Skeletal muscle satellite cell (primary cell): ENCODE measurements at regions not wholly inside any gene's neighbourhood (a gene's known extent, or its start where the extent isn't known, plus 50 kb on each side); places are given as distances from the start of the nearest gene placed in this dataset.

Source experiments
- H3K27me3 ChIP-seq: 2 replicates; pipeline ENCODE4 v1.7.0; 2013; ENCODE audit warnings: low read length; ENCODE audit not compliant: control insufficient read depth, insufficient read depth
- H3K36me3 ChIP-seq: 2 replicates; pipeline ENCODE4 v1.7.0; 2013; ENCODE audit warnings: mild to moderate bottlenecking, control low read depth, low read length; ENCODE audit not compliant: insufficient read depth
- H3K4me1 ChIP-seq: 2 replicates; pipeline ENCODE4 v1.7.0; 2013; ENCODE audit warnings: low read length; ENCODE audit not compliant: control insufficient read depth, insufficient read depth
- H3K4me2 ChIP-seq: 2 replicates; pipeline ENCODE4 v1.7.0; 2013; ENCODE audit warnings: mild to moderate bottlenecking, low read length
- H3K4me3 ChIP-seq: 2 replicates; pipeline ENCODE4 v1.7.0; 2013; ENCODE audit warnings: low read length
- H3K9ac ChIP-seq: 2 replicates; pipeline ENCODE4 v1.7.0; 2013; ENCODE audit warnings: mild to moderate bottlenecking, low read depth, low read length, moderate library complexity
- H3K9me3 ChIP-seq: replicated peaks from 2 replicates; pipeline ENCODE4 v1.7.0; 2013; ENCODE audit warnings: mild to moderate bottlenecking, control low read depth, low read length

- no peaks in the 10 kb centered on the region for H3K9me3 ChIP-seq
- no peak overlapping the region for H3K9ac ChIP-seq
- peaks cover 32% of the 10 kb centered on the region for H3K27me3 ChIP-seq
- no peak overlapping the region for H3K4me3 ChIP-seq
- no peak overlapping the region for H3K4me2 ChIP-seq
- H3K4me1 ChIP-seq, result no peaks in the 10 kb centered on the region
- H3K36me3 ChIP-seq, result no peaks in the 10 kb centered on the region
Observed at GRCh38 chr10:3287572-3288445, 115.2 kb upstream of the PITRM1 start.

- Histone ChIP-seq H3K36me3 (no peaks in the 10 kb centered on the region), H3K9me3 (no peaks in the 10 kb centered on the region), H3K9ac (no peak overlapping the region), H3K4me2 (no peak overlapping the region), H3K4me3 (no peak overlapping the region), H3K27me3 (peaks cover 48% of the 10 kb centered on the region), H3K4me1 (no peaks in the 10 kb centered on the region)
Observed at GRCh38 chr10:3282674-3283017, 110.1 kb upstream of the PITRM1 start.

GRCh38 chr10:3281941-3282673, 109.5 kb upstream of the PITRM1 start:
- no peaks in the 10 kb centered on the region for H3K4me1 ChIP-seq
- H3K4me2 ChIP-seq, result no peak overlapping the region
- H3K36me3 ChIP-seq, result no peaks in the 10 kb centered on the region
- peaks cover 49% of the 10 kb centered on the region for H3K27me3 ChIP-seq
- H3K9me3 ChIP-seq, result no peaks in the 10 kb centered on the region
- no peak overlapping the region for H3K9ac ChIP-seq
- H3K4me3 ChIP-seq, result no peak overlapping the region

GRCh38 chr10:3278771-3279170, 106.2 kb upstream of the PITRM1 start:
- Histone ChIP-seq H3K4me3 (no peak overlapping the region), H3K4me1 (no peaks in the 10 kb centered on the region), H3K9ac (no peak overlapping the region), H3K4me2 (no peak overlapping the region), H3K27me3 (peaks cover 54% of the 10 kb centered on the region), H3K36me3 (no peaks in the 10 kb centered on the region), H3K9me3 (no peaks in the 10 kb centered on the region)

- Histone ChIP-seq H3K4me3 (no peak overlapping the region), H3K9ac (no peak overlapping the region), H3K36me3 (no peaks in the 10 kb centered on the region), H3K4me2 (no peak overlapping the region), H3K27me3 (peaks cover 63% of the 10 kb centered on the region), H3K9me3 (no peaks in the 10 kb centered on the region), H3K4me1 (no peaks in the 10 kb centered on the region)
Observed at GRCh38 chr10:3277566-3277965, 105.0 kb upstream of the PITRM1 start.

GRCh38 chr10:3274414-3274813, 101.8 kb upstream of the PITRM1 start:
- Histone ChIP-seq H3K4me1 (no peaks in the 10 kb centered on the region), H3K27me3 (peaks cover 53% of the 10 kb centered on the region), H3K9me3 (no peaks in the 10 kb centered on the region), H3K4me3 (no peak overlapping the region), H3K36me3 (no peaks in the 10 kb centered on the region), H3K4me2 (no peak overlapping the region), H3K9ac (no peak overlapping the region)

- no peak overlapping the region for H3K4me2 ChIP-seq
- H3K9me3 ChIP-seq, result no peaks in the 10 kb centered on the region
- no peak overlapping the region for H3K9ac ChIP-seq
- no peaks in the 10 kb centered on the region for H3K4me1 ChIP-seq
- H3K4me3 ChIP-seq, result no peak overlapping the region
- H3K27me3 ChIP-seq, result peaks cover 52% of the 10 kb centered on the region
- no peaks in the 10 kb centered on the region for H3K36me3 ChIP-seq
Observed at GRCh38 chr10:3273966-3274365, 101.4 kb upstream of the PITRM1 start.

GRCh38 chr10:3272300-3272699, 99.7 kb upstream of the PITRM1 start:
- Histone ChIP-seq H3K36me3 (no peaks in the 10 kb centered on the region), H3K4me3 (no peak overlapping the region), H3K9me3 (no peaks in the 10 kb centered on the region), H3K4me1 (no peaks in the 10 kb centered on the region), H3K4me2 (no peak overlapping the region), H3K27me3 (peaks cover 40% of the 10 kb centered on the region), H3K9ac (no peak overlapping the region)

- Histone ChIP-seq H3K4me2 (no peak overlapping the region), H3K9me3 (no peaks in the 10 kb centered on the region), H3K9ac (no peak overlapping the region), H3K4me3 (no peak overlapping the region), H3K36me3 (no peaks in the 10 kb centered on the region), H3K27me3 (peaks cover 33% of the 10 kb centered on the region), H3K4me1 (no peaks in the 10 kb centered on the region)
Observed at GRCh38 chr10:3271354-3272115, 99.0 kb upstream of the PITRM1 start.

- Histone ChIP-seq H3K27me3 (peaks cover 32% of the 10 kb centered on the region), H3K4me1 (no peaks in the 10 kb centered on the region), H3K4me2 (no peak overlapping the region), H3K9ac (no peak overlapping the region), H3K36me3 (no peaks in the 10 kb centered on the region), H3K4me3 (no peak overlapping the region), H3K9me3 (no peaks in the 10 kb centered on the region)
Observed at GRCh38 chr10:3270577-3271316, 98.2 kb upstream of the PITRM1 start.

GRCh38 chr10:3268025-3268424, 95.4 kb upstream of the PITRM1 start:
- H3K4me1 ChIP-seq, result no peaks in the 10 kb centered on the region
- H3K9me3 ChIP-seq, result no peaks in the 10 kb centered on the region
- no peaks in the 10 kb centered on the region for H3K36me3 ChIP-seq
- H3K27me3 ChIP-seq, result peaks cover 36% of the 10 kb centered on the region
- no peak overlapping the region for H3K4me3 ChIP-seq
- no peak overlapping the region for H3K4me2 ChIP-seq
- H3K9ac ChIP-seq, result no peak overlapping the region
